ENCODE measurements at regions not wholly inside any gene's neighbourhood (a gene's known extent, or its start where the extent isn't known, plus 50 kb on each side); places are given as distances from the start of the nearest gene placed in this dataset.

GRCh38 chr20:57970116-57970515 is 258.3 kb downstream of the ANKRD60 start:
- Histone ChIP-seq H3K9me3 (ENCODE audit: severe bottlenecking) (no peaks in the 10 kb centered on the region), H3K4me3 (ENCODE audit: low read depth, low read length) (no peak overlapping the region), H3K27ac (no peak overlapping the region), H3K36me3 (no peaks in the 10 kb centered on the region), H3K27me3 (ENCODE audit: insufficient read depth, low read depth, severe bottlenecking) (no peaks in the 10 kb centered on the region)
- DNase-seq, result no peak
- TF ChIP-seq CTCF (IDR thresholded peaks at IDR 0.05; ENCODE audit: low read depth, low read length), result no peak

- DNase-seq, result no peak
- no peaks in the 10 kb centered on the region for H3K36me3 ChIP-seq
- TF ChIP-seq CTCF (IDR thresholded peaks at IDR 0.05; ENCODE audit: low read depth, low read length), result no peak
- H3K27ac ChIP-seq, result no peak overlapping the region
- no peaks in the 10 kb centered on the region for H3K27me3 ChIP-seq (ENCODE audit: insufficient read depth, low read depth, severe bottlenecking)
- H3K9me3 ChIP-seq (ENCODE audit: severe bottlenecking), result no peaks in the 10 kb centered on the region
- H3K4me3 ChIP-seq (ENCODE audit: low read depth, low read length), result no peak overlapping the region
These were observed 258.3 kb upstream of the PMEPA1 start for GRCh38 chr20:57968120-57968519.

- DNase-seq, result no peak
- H3K27me3 ChIP-seq (ENCODE audit: insufficient read depth, low read depth, severe bottlenecking), result no peaks in the 10 kb centered on the region
- TF ChIP-seq CTCF (IDR thresholded peaks at IDR 0.05; ENCODE audit: low read depth, low read length), result no peak
- no peaks in the 10 kb centered on the region for H3K36me3 ChIP-seq
- no peak overlapping the region for H3K27ac ChIP-seq
- H3K4me3 ChIP-seq (ENCODE audit: low read depth, low read length), result no peak overlapping the region
- H3K9me3 ChIP-seq (ENCODE audit: severe bottlenecking), result no peaks in the 10 kb centered on the region
These were observed 257.5 kb upstream of the PMEPA1 start for GRCh38 chr20:57967364-57967763.

GRCh38 chr20:57966620-57967019 is 256.8 kb upstream of the PMEPA1 start:
- H3K4me3 ChIP-seq (ENCODE audit: low read depth, low read length), result no peak overlapping the region
- no peak for DNase-seq
- TF ChIP-seq CTCF (IDR thresholded peaks at IDR 0.05; ENCODE audit: low read depth, low read length), result no peak
- H3K27me3 ChIP-seq (ENCODE audit: insufficient read depth, low read depth, severe bottlenecking), result no peaks in the 10 kb centered on the region
- H3K9me3 ChIP-seq (ENCODE audit: severe bottlenecking), result no peaks in the 10 kb centered on the region
- H3K36me3 ChIP-seq, result no peaks in the 10 kb centered on the region
- H3K27ac ChIP-seq, result no peak overlapping the region

- no peak for TF ChIP-seq CTCF (IDR thresholded peaks at IDR 0.05; ENCODE audit: low read depth, low read length)
- H3K27me3 ChIP-seq (ENCODE audit: insufficient read depth, low read depth, severe bottlenecking), result no peaks in the 10 kb centered on the region
- no peak for DNase-seq
- no peaks in the 10 kb centered on the region for H3K9me3 ChIP-seq (ENCODE audit: severe bottlenecking)
- no peaks in the 10 kb centered on the region for H3K36me3 ChIP-seq
- H3K27ac ChIP-seq, result no peak overlapping the region
- H3K4me3 ChIP-seq (ENCODE audit: low read depth, low read length), result no peak overlapping the region
These were observed 255.6 kb upstream of the PMEPA1 start for GRCh38 chr20:57965441-57965840.

- TF ChIP-seq CTCF (IDR thresholded peaks at IDR 0.05; ENCODE audit: low read depth, low read length), result no peak
- Histone ChIP-seq H3K36me3 (no peaks in the 10 kb centered on the region), H3K27me3 (ENCODE audit: insufficient read depth, low read depth, severe bottlenecking) (no peaks in the 10 kb centered on the region), H3K27ac (no peak overlapping the region), H3K4me3 (ENCODE audit: low read depth, low read length) (no peak overlapping the region), H3K9me3 (ENCODE audit: severe bottlenecking) (no peaks in the 10 kb centered on the region)
- DNase-seq, result no peak
These were observed 254.4 kb upstream of the PMEPA1 start for GRCh38 chr20:57964011-57964862.

Data from WERI-Rb-1 (cell line).